ENCODE measurements at regions not wholly inside any gene's neighbourhood (a gene's known extent, or its start where the extent isn't known, plus 50 kb on each side); places are given as distances from the start of the nearest gene placed in this dataset.

DNA sequence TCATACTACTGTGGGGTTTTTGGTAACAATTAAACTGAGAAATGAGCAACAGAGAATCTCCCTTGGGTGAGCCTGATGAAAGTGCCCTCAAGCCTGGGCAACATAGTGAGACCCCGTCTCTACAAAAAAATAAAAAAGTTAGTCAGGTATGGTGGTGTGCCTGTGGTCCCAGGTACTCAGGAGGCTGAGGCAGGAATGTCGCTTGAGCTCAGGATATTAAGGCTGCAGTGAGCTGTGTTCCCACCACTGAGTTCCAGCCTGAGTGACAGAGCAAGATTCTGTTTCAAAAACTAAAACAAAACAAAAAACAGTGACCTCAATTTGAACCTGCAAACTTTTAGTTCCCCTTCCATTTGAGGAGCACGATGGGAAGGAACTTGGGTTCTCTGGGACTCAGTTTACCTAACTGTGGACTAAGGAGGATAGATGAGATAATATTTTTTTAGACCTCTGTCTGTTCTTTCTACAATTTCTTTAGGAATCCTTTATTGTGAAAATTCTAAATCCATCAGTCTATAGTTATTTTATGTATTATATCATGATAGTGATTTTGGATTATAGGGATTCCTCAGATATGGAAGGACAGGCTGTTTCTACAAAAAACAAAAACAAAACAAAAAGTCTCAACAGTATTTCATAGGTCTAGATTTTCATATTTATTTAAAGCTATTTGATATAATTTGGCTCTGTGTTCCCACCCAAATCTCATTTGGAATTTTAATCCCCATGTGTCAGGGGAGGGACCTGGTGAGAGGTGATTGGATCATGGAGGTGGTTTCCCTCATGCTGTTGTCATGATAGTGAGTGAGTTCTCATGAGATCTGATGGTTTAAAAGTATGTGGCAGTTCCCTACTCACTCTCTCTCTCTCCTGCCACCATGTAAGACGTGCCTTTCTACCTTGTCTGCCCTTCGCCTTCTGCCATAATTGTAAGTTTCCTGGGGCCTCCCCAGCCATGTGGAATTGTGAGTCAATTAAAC lies 178.6 kb downstream of the MYCN start:
- no peak for DNase-seq (ENCODE audit: low spot score)

DNA sequence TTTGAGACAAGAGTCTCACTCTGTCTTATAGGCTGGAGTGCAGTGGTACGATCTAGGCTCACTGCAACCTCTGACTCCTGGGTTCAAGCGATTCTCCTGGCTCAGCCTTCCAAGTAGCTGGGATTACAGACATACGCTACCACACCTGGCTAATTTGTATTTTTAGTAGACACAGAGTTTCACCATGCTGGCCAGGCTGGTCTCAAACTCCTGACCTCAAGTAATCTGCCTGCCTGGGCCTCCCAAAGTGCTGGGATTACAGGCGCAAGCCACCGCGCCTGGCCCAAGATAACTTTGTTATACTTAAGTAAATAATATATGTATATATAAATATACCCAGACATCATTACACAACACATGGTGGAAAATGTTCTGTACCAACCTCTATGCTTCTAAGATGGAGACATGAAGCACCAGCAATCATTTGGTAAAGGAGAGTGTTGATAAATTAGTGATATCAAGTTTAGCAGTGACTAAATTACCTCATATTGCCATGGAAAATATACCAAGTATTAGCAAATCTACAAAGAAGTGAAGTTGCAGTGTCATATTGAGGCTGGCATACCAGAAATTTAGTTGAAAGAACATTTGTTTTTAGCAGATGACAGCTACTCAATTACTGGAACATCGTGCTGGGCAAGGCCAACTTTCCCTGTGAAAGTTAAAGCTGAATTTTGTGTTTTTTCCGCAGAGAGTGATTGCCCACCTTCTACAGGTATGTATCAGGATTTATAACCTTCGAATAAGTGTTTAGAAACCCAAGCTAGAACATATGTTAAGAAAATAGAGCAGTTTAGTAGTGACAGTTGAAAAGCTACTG lies 177.7 kb downstream of the MYCN start:
- no peak for DNase-seq (ENCODE audit: low spot score)

DNA sequence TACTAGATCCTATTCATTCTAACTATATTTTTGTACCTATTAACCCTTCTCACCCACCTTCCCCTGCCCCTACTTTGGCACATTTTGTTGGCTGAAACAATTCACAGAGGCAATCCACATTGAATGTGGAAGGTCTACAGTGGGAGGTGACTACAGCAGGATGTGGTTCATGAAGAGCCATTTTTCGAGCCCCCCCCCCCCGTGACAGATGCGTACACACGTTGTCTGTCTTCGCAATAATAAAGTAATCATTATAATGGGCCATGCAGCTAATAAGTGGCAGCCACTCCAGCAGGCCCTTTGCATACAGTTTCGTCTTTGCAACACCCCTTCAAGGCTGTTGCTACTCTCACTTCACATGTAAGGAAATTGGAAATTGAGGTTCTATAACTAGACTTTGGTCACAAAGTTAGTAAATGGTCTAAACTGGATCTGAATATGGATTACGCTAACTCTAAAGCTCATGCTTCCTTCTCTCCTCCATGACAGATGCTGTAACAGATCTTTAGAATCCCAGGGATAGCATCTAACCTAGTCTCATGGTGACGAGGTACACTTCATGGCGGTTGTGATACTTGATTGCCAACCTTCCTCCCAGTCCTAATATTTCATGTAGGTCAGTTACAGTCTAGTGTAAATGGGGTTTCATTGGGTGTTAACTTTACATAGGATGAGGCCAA lies 176.8 kb downstream of the MYCN start:
- no peak for DNase-seq (ENCODE audit: low spot score)

DNA sequence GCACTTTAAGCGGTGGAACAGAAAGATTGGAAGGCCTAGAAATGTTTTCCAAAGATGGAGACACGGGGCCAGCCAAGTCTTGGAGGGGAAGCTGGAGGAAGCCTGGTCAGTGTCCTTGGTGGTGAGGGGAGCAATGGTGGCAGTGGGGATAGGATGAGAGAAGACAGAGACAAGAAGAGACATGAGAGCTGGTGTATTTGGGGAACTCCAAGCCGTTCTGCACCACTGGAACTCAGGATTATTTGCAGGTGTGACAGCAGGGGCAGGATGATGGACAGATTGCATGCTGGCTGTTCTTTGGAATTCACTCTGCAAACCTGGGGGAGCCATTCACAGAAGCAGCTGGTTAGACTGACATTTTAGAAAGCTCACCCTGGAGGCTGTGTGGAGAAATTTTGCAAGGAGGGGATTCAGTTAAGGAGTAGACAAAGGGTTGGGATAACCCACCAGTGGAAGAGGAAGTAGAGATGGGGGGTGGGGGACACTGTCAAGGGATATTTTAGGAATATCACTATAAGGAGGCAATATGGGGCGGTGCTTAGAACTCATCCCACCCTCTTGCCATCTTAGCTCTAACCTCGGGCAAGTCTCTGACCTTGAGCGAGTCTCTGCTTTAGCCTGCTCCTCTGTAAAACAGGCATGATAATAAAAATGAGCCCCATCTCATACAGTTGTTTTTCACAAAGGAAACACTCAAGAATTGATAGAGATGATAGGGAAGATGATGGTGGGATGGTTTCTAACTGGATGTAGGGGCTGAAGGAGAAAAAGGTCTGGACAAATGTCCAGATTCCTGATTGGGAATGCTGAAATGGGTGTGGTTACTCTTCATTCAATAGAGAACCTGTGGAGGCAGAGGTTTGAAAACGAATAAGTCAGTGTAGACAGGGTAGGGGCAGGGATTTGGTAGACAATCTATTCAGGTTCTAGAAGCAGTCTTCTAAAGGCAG lies 175.8 kb downstream of the MYCN start:
- no peak for DNase-seq (ENCODE audit: low spot score)

DNA sequence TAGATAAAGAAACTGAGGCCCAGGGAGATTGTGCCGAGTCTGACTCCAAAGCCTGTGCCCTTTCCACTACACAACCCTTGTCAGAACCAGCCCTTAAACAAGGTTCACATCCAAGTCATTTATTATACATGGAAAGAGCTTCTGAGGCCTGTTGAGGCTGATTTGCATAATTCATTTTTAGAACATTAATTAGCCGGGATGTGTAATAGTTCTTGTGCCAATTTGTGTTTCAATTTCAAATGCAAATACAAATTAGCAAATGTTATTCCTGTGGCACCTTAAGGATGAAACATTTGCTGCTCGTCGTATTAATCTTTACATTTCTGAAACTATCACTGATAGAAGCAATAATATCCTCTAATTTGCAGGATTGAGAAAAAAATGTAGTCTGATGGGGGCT lies 174.9 kb downstream of the MYCN start:
- no peak for DNase-seq (ENCODE audit: low spot score)

DNA sequence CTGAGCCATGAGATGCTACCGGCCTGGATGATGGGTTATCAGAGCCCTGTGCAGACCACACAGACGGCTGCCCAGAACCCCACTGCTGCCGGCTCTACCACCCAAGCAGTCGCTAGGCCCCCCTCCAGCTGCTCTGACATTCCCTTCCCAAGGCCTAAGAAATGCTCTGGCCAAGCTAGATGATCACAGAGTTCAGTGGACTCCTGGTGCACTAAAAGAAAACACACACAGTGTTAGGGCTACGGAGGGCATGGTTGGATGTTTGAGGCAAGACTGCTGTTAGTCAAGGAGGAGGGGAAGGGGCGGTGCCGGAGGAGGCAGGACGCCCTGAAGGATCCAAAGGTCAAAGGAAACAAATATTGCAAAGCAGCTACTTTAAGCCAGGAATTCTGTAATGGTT lies 174.5 kb downstream of the MYCN start:
- DNase-seq (ENCODE audit: low spot score), result no peak

DNA sequence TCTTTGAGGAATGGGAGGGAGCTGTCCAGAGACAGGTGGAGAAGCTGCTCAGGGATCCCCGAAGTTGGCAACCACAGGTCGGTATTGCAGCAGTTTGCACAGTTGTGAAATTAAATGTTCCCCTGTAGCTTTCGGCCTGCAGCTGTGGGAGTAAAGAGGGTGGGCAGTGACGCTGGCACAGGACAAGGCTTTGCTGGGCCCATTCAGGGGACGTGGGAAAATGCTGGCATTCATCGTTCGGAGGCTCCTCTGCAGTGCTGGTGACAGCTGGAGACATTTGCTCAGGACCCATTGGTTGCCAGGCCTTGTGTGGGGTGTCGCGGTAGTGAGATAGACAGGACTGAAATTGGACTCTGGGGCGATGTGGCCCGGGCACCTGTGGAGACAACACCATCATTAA lies 173.7 kb downstream of the MYCN start:
- DNase-seq (ENCODE audit: low spot score), result no peak

DNA sequence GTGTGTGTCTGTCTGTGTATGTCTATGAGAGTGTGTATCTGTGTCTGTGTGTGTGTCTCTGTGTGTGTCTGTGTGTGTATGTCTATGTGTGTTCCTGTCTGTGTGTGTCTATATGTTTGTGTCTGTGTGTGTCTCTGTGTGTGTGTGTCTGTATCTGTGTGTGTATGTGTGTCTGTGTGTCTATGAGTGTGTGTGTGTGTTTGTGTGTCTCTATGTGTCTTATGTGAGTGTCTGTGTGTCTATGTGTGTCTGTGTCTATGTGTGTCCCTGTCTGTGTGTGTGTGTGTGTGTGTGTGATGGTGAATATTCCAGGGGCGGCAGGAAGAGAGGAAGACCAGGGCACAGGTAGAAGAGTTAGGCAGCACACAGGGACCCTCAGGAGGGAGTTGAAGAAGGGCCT lies 173.2 kb downstream of the MYCN start:
- no peak for DNase-seq (ENCODE audit: low spot score)

DNA sequence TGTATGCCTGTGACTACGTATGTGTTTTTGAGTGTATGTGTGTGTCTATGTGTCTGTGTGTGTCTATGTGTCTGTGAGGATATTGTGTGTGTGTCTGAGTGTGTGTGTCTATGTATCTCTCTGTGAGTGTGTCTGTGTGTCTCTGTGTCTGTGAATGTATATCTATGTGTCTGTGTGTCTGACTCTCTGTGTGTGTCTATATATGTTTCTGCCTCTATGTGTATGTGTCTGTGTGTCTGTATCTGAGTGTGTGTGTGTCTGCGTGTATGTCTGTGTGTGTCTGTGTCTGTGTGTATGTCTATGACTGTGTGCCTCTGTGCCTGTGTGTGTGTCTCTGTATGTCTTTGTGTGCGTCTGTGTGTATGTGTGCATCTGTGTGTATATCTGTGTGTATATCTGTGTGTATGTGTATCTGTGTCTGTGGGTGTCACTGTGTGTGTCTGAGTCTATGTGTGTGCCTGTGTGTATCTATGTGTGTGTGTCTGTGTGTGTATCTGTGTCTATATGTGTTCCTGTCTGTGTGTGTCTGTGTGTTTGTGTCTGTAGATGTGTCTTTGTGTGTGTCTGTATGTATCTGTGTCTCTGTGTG lies 172.7 kb downstream of the MYCN start:
- DNase-seq (ENCODE audit: low spot score), result no peak

DNA sequence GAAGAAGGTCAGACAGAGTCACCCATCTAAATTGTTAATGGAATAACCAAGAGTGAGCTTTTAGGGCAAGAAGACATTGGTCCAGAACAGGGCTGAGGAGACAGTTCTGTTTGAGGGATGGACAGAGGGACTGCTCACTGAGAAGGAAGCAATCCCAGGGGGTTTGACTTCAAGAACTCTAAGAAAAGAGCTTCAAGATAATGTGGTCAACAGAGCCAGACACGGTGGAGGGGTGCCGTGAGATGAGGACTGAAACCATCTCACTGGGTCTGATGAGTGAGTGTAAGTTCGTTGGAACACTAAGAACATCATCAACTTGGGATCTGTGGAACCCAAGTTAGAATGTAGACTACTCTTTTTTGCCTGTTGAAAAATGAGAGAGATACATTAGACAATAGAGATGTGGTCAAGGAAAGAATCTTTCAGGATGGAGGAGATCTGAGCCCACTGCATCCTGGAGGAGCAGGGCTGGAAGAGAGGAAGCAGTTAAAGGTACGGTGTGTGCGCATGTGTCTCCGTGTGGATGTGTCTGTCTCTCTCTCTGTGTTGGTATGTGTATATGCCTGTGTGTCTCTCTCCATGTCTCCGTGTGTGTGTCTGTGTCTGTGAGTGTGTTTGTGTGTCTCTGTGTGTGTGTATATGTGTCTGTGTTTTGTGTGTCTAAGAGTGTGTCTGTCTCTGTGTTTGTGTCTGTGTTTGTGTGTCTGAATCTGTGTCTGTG lies 172.1 kb downstream of the MYCN start:
- no peak for DNase-seq (ENCODE audit: low spot score)

DNA sequence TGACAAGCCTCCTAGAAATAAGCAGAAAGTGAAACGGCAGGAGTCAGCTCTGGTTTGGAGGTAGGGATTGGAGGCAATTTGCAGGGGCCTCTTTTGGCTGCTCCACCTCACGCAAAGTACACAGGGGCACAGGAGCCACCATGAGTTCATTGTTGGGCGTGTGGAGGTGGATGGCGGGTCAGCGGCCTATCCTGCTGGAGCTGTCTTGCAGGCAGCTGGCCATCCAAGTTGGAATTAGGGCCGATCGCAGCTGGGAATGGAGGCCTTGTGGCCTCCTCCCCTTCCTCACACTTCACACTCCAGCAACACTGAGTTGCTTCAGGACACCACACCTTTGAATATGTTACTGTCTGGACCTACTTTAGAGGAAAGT lies 171.5 kb downstream of the MYCN start:
- no peak for DNase-seq (ENCODE audit: low spot score)

DNA sequence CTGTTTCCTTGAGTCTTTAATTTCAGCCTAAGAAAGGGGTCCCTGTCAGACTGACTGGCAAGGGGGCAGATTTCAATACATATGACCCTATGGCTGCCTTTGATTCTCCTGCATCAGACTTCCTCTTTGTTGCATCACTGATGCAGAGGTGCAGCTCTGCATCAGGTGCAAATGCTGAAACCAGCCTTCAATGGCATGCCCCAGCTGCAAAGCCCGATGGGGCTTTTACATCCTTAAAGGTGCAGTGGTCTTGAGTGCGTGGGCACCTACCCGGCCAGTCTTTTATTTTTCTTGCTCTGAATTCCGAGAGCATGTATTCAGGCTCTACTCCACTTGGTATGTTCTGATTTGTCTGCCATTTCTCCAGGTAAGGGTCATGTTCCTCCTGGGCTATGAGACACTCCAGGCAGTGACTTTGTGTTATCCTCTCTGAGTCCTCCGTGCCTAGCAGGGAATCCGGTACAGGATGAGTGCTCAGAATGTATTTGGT lies 169.5 kb downstream of the MYCN start:
- no peak for DNase-seq (ENCODE audit: low spot score)

DNA sequence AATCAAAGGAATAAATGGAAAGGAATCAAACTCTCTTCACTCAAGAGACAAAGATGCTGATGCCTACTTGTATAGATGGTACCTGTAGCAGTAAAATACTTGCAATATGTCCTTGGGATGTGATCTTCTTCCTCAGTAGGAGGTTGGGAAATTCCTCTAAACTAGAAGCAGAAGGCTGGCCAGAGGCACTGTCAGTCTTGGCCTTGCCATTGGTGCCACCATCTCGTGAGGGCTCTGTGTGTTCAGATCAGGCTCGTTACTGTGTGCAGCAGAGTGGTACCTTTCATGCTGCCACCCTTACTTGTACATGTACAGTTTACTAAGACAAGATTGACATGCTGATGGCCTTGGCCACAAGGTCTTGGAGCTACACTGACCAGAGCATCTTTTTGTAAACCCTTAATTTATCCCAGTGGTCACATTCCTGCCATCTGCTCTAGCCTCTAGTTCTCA lies 169.0 kb downstream of the MYCN start:
- DNase-seq (ENCODE audit: low spot score), result no peak

DNA sequence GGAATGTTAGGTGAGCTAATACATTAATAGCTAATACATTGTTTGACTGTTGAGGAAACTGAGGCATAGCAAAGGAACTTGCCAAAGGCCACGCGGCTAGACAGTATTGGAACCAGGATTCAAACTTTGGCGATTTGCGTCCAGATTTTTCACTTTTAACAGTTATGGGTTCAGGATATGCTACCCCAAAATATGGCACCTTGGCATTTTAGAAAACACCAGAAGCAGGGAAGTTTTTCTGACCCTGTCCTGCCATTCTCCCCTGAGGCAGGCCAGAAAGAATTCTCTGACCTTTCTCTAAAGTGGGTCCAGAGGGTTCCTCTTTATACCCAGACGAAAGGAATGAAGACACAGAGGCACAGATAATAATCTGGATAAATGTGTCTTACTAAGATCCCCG lies 166.9 kb downstream of the MYCN start:
- DNase-seq (ENCODE audit: low spot score), result no peak

DNA sequence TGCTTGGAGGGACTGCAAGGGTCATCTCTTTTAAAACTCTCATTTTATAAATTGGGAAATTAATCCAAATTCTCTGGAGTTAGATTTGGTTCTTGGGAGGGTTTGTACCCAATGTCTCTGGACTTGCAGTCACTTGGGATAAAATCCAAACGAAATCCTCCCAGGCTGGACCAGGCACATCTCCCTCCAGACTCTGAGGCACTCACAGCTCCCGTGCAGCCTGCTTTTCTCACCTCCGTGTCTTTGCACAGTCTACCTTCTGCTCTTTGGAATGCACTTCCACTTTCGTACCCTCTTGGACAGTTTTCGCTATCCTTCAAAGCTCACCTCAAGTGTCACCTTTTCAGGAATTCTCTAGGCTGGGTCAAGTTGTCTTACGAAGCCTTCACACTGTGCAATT lies 166.3 kb downstream of the MYCN start:
- DNase-seq (ENCODE audit: low spot score), result no peak

DNA sequence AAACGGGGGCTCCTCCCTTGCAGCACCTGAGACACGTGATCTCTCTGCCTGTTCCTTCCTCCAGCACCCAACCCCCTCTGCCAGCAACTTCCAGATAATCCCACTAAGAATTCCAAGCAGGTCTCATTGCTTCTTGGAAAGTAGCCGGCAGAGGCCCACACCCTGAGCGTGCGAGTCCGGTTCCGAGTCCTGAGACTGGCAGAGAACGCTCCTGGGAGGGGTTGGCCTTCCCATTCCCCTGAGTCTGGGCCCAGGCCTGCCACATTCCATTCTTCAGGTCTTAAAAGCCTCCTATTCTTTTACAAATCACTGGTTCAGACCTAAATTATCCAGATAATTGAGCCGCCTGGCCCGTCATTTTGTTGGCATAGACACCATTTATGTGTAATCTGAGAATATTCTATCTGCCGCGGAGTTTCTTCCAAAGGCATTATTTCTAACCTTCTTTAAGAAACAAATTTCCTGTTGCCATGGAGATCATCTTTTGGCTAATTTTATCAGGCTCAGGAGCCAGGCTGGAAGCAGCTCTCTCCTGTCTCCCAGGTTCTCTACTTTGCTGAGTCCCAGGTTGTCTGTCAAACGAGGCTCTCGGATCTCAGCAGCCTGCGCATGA lies 165.4 kb downstream of the MYCN start:
- DNase-seq (ENCODE audit: low spot score), result no peak

DNA sequence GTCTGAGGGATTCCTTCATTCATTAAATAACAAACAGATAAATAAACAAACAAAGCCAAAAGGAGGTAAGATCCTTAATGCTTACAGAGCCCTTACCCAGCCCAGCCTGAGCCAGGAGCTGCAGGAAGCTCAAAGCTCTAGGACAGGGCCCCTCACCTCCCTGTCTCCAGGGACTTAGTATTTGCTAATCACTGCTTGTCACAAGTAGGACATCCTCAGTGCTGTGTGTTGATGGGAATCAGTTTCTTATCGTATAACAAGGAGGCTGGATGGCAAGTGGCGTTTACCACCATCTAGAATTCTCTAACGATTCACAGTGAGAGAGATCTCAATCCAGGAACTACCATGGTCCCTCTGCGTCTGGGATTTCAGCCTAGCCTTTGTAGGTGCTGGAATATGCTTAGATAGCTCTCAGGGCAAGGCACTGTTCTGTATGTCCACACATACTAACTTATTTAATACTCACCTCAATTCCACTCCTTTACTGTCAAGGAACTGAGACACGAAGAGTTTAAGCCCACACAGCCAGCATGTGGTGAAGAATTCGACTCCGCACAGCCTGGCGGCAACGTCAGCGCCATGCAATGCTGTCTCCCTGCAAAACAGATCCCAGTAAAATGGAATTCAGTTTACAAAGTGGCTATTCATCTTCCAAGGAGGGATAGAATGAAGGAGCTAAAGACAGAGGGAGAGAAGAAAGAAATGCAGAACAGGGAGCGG lies 164.8 kb downstream of the MYCN start:
- DNase-seq (ENCODE audit: low spot score), result no peak

DNA sequence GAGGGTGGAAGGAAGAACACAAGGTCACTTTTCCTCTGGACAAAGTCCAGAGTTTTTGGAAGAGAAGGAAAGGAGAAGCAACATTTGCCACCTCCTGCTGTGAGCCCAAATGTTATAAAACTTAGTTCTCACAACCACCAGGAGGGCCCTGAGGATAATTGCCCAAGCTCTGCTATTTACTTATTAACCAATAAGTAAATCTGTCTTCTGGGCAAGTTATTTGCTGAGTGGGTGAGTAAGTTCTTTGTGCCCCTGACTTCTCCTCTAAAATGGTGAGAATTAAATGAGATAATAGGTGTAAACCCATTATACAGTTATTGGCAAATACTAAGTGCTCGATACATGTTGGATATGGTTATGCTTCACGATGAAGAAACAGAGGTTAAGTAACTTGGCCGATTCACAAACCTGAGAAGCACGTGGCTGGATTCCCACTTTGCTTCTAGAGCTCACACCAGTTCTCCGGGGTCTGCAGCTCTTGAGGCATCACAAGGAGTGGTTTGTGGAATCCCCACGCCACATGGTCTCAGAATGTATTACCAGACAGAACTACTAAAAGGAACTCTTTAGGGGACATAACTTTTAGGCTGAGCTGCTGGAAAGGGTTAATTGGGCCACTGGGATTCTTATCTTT lies 164.1 kb downstream of the MYCN start:
- DNase-seq (ENCODE audit: low spot score), result no peak
